ENCODE measurements at regions not wholly inside any gene's neighbourhood (a gene's known extent, or its start where the extent isn't known, plus 50 kb on each side); places are given as distances from the start of the nearest gene placed in this dataset.

- no peaks in the 10 kb centered on the region for H3K36me3 ChIP-seq (replicated peaks; ENCODE audit: insufficient read depth, low read depth)
- no peaks in the 10 kb centered on the region for H3K9me2 ChIP-seq (replicated peaks; ENCODE audit: insufficient read depth)
- no peak for TF ChIP-seq CTCF (IDR thresholded peaks at IDR 0.05; ENCODE audit: poor library complexity)
- no peak for TF ChIP-seq EZH2 (IDR thresholded peaks at IDR 0.05; ENCODE audit: borderline replicate concordance)
- no peak for TF ChIP-seq EZH2phosphoT487 (IDR thresholded peaks at IDR 0.05; ENCODE audit: low read depth, severe bottlenecking, unreplicated experiment)
- no peak overlapping the region for H3K4me3 ChIP-seq
- no peak overlapping the region for H2AFZ ChIP-seq
- H4K20me1 ChIP-seq (ENCODE audit: insufficient read depth, poor library complexity, severe bottlenecking), result no peaks in the 10 kb centered on the region
- no peak overlapping the region for H3K4me2 ChIP-seq
- no peaks in the 10 kb centered on the region for H3K27me3 ChIP-seq
- WGBS (ENCODE audit: low lambda C conversion rate, missing lambda C conversion rate), result 55% methylated on average over 8 of the region's 8 CpGs
- no peaks in the 10 kb centered on the region for H3K79me2 ChIP-seq
- no peaks in the 10 kb centered on the region for H3K9me3 ChIP-seq (ENCODE audit: low read depth)
- no peak overlapping the region for H3K27ac ChIP-seq
- no peak for DNase-seq (ENCODE audit: low spot score)
- H3K4me1 ChIP-seq (ENCODE audit: insufficient read depth), result peaks cover 8% of the 10 kb centered on the region
Measured at GRCh38 chr13:102974317-102975087, 91.7 kb downstream of the SLC10A2 start.

DNA sequence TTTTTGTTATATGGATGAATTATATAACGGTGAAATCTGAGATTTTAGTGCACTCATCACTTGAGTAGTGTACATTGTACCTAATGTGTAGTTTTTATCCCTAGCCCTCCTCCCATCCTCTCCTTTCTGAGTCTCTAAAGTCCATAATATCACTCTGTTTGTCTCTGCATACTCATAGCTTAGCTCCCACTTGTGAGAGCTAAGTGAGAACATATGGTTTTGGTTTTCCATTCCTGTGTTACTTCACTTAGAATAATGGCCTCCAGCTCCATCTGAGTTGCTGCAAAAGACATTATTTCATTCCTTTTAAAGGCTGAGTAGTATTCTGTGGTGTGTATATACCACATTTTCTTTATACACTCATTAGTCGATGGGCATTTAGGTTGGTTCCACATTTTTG lies 94.0 kb downstream of the SLC10A2 start:
- no peak for DNase-seq (ENCODE audit: low spot score)
- H3K9me3 ChIP-seq (ENCODE audit: low read depth), result no peaks in the 10 kb centered on the region
- no peaks in the 10 kb centered on the region for H3K79me2 ChIP-seq
- H3K36me3 ChIP-seq (replicated peaks; ENCODE audit: insufficient read depth, low read depth), result no peaks in the 10 kb centered on the region
- H3K4me1 ChIP-seq (ENCODE audit: insufficient read depth), result peaks cover 8% of the 10 kb centered on the region
- H4K20me1 ChIP-seq (ENCODE audit: insufficient read depth, poor library complexity, severe bottlenecking), result no peaks in the 10 kb centered on the region
- no peak overlapping the region for H3K27ac ChIP-seq
- TF ChIP-seq EZH2 (IDR thresholded peaks at IDR 0.05; ENCODE audit: borderline replicate concordance), result no peak
- no peak for TF ChIP-seq CTCF (IDR thresholded peaks at IDR 0.05; ENCODE audit: poor library complexity)
- TF ChIP-seq EZH2phosphoT487 (IDR thresholded peaks at IDR 0.05; ENCODE audit: low read depth, severe bottlenecking, unreplicated experiment), result no peak
- H3K4me2 ChIP-seq, result no peak overlapping the region
- no peaks in the 10 kb centered on the region for H3K27me3 ChIP-seq
- 75% methylated on average over 2 of the region's 2 CpGs for WGBS (ENCODE audit: low lambda C conversion rate, missing lambda C conversion rate)
- no peaks in the 10 kb centered on the region for H3K9me2 ChIP-seq (replicated peaks; ENCODE audit: insufficient read depth)
- no peak overlapping the region for H3K4me3 ChIP-seq
- no peak overlapping the region for H2AFZ ChIP-seq

DNA sequence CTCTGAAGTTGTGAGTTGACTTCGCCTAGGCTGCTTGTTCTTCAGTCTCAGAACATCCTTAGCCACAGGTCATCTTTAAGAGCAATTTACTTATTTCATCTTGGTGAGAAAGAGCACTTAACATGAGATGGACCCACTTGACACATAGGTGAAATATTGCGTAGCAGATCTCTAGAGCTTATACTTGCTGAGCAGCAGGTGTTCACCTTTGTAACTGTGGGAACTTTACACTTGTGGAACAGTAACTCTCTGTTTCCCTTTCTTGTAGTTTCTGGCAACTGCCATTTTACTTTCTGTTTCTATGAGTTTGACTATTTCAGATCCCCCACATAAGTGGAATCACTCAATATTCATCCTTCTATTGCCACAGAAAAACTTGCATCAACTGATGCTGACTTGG lies 95.7 kb downstream of the SLC10A2 start:
- Histone ChIP-seq H2AFZ (no peak overlapping the region), H3K4me3 (no peak overlapping the region), H3K4me1 (ENCODE audit: insufficient read depth) (peaks cover 8% of the 10 kb centered on the region), H3K27ac (no peak overlapping the region), H4K20me1 (ENCODE audit: insufficient read depth, poor library complexity, severe bottlenecking) (no peaks in the 10 kb centered on the region), H3K79me2 (no peaks in the 10 kb centered on the region), H3K9me3 (ENCODE audit: low read depth) (no peaks in the 10 kb centered on the region), H3K27me3 (no peaks in the 10 kb centered on the region), H3K36me3 (replicated peaks; ENCODE audit: insufficient read depth, low read depth) (no peaks in the 10 kb centered on the region), H3K9me2 (replicated peaks; ENCODE audit: insufficient read depth) (no peaks in the 10 kb centered on the region), H3K4me2 (no peak overlapping the region)
- no peak for TF ChIP-seq CTCF (IDR thresholded peaks at IDR 0.05; ENCODE audit: poor library complexity)
- TF ChIP-seq EZH2 (IDR thresholded peaks at IDR 0.05; ENCODE audit: borderline replicate concordance), result no peak
- no peak for TF ChIP-seq EZH2phosphoT487 (IDR thresholded peaks at IDR 0.05; ENCODE audit: low read depth, severe bottlenecking, unreplicated experiment)
- WGBS (ENCODE audit: low lambda C conversion rate, missing lambda C conversion rate), result 94% methylated on average over 2 of the region's 2 CpGs
- no peak for DNase-seq (ENCODE audit: low spot score)

Measured in hepatocyte (in vitro differentiated cells).